Glomerular endothelial cell (primary cell): ENCODE measurements at regions not wholly inside any gene's neighbourhood (a gene's known extent, or its start where the extent isn't known, plus 50 kb on each side); places are given as distances from the start of the nearest gene placed in this dataset.

Experiments
- DNase-seq: peaks from one replicate; pipeline ENCODE4 v3.0.0-alpha.2; 2011; ENCODE audit warnings: low read depth, low spot score; ENCODE audit errors: extremely low read depth

GRCh38 chr11:69348414-69349235 is 54.7 kb downstream of the MYEOV start:
- no peak for DNase-seq

DNA sequence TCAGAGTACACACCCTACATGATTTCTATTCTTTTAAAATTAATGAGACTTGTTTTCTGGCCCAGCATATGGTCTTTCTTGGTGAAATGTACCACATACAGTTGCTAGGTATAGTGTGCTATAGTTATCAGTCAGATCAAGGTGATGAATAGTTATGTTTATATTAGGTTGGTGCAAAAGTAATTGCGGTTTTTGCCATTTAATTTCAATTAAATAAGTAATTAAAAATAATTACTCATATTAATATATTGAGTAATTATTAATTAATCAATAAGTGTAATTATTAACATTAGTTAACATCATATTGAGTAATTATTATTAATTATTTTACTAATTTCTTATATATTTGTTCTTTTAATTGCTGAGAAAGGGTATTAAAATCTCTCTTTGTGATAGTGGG is 56.1 kb downstream of the MYEOV start:
- DNase-seq = no peak

DNA sequence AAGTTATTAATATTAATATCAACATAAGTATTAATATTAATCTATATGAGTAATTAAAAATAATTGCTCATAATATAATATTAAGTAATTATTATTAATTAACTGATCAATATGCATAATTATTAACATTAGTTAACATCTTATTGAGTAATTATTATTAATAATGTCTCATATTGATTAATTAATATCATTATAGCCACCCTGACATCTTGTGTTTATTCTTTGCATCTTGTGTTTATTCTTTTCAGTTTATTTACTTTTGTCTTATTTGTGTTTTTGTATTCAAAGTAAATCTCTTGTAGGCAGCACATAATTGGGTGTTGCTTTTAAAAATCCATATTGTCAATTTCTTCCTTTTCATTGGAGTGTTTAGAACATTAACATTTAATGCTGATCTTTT is 56.6 kb downstream of the MYEOV start:
- no peak for DNase-seq

GRCh38 chr11:69351460-69351859 is 57.5 kb downstream of the MYEOV start:
- DNase-seq = no peak

- no peak for DNase-seq
These were observed 58.2 kb downstream of the MYEOV start for GRCh38 chr11:69352166-69352565.

GRCh38 chr11:69352715-69353319 is 58.9 kb downstream of the MYEOV start:
- DNase-seq = peak; percentile 80

DNA sequence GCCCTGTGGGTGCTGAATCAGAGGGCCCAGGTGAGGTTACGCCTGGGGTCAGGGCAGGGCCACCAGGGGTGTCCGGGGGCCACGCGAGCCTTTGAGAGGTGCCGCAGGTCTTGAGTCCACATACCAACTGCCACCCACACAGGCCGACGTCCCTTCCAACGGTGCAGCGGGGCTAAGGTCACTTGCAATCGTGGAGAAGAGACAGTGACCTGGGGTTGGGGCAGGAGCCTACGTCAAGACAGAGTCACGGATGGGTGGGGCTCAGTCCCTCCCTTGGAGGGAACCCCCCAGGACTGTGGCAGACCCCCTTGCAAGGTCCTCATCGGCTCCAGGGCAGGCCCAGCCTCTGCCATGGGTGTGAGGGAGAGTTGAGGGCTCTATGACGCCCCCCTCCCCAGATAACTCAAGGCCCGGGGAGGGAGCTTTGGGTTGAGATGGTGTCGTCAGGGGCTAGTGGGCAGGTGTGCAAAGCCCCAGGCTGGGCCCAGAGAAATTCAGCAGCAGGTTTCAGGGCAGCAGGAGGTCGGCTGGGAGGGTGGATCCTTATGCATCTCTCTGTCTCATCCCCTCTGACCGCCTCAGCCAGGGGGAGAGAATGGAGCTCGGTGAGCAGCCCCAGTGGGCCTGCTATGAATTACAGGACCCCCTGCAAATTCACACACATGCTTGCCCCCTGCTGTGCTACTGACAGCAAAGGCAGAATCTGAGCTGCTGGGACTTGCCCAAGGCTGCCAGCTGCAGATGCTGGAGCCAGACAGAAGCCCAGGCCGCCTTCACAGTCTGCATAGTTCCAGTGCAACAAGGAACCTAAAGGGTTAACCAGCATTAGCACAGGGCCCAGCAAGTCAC is 60.0 kb downstream of the MYEOV start:
- DNase-seq = no peak

DNA sequence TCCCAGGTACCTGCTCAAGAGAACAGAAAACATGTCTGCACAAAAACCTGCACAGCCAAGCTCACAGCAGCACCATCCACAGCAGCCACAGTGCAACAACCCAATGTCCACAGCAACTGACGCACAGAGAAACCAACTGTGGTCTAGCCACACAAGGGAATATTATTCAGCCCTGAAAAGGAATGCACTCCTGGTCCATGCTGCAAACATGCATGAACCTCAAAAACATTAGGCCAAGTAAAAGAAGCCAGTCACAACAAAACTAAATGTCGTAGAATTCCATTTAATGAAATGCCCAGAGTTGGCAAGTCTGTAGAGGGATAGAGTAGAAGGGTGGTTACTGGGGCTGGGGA is 60.6 kb downstream of the MYEOV start:
- DNase-seq = no peak

- no peak for DNase-seq
These were observed 61.5 kb downstream of the MYEOV start for GRCh38 chr11:69355346-69355940.

DNA sequence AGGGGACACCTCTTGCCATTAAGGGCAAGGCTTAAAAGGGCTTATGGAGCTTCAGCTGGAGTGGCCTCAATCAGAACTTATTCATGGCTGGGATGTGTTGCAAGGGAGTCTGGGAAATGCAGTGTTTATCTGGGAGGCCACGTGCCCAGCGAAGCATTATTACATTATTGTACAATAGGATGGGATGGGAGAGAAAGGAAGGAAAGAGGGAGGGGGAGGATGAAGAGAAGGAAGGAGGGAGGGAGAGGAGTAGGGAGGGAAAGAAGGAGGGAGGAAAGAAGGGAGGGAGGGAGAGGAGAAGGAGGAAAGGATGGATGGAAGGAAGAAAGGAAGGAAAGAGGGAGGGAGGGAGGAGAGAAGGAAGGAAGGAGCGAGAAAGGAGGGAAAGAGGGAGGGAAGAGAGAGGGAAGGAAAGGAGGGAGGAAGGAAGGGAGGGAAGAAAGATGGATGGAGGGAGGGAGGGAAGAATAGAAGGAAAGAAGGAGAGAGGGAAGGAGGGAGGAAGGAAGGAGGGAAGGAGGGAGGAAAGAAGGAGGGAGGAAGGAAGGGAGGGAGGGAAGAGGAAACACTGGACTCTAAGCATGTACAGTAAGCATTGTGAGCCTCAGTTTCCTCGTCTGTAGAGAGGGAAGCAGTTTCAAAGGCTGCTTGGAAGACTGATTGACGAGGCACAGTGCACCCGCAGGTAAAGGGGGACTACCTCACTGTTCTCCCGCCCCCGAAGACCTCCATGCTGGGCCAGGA is 62.2 kb downstream of the MYEOV start:
- no peak for DNase-seq

GRCh38 chr11:69356703-69357457 is 62.9 kb downstream of the MYEOV start:
- no peak for DNase-seq

DNA sequence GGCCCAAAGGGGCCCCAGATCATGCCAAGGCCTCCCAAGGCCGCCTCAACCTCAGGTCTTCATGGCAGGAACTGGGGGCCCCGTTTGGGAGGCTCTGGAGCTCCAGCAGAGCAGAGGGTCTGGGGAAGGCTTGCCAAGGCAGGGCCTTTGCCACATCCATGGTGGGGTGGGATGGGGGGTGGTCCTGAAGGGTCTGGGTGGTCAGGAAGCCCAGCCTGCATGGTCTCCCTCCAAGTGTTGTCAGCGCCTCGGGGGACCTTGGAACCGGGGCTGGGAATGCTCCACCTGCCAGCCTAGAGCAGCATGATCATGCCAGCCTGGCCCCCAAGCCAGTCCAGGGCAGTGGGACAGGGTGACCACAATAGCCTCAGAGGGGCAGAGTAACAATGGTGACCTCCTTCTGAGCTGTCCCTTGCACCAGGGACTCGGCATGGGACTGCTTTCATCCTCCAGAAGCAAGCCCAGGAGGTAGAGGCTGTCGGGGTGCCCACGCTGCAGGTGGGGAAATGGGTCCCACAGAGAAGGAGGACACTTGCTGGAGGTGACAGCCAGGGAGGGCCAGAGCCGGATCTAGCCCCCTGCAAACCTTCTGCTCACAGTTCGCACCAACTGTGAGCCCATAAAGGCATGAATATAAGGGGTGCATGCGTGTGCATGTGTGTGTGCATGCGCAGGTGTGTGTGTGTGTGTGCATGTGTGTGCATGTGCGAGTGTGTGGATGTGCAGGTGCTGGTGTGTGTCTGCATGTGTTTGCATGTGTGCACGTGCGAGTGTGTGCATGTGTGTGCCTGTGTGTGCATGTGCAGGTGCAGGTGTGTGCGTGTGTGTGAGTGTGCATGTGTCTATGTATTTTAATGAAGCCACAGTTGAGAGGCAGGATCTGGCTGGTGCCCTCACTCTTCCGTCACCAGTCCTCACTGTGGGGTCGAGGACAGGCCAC is 63.8 kb downstream of the MYEOV start:
- no peak for DNase-seq

GRCh38 chr11:69358398-69359020 is 64.6 kb downstream of the MYEOV start:
- no peak for DNase-seq

- DNase-seq = no peak
These were observed 66.0 kb downstream of the MYEOV start for GRCh38 chr11:69359735-69360480.

DNA sequence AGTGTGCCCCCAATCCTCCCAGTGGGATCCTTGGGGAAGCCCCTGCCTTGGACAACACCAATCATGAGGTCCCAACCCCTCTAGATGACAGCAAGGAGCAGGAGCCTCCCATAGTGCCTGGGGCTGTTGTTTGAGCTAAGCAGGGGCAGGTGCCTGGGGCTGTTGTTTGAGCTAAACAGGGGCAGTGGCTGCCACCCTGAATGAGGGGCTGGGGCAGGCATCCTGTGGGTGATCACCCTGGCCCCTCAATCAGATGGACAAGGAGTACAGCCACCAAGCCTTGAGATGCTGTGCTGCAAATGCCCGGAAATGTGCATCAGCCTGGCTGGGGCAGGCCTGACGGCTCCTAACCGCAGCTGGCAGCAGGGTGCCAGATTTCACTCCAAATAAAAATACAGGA is 66.7 kb downstream of the MYEOV start:
- no peak for DNase-seq

DNA sequence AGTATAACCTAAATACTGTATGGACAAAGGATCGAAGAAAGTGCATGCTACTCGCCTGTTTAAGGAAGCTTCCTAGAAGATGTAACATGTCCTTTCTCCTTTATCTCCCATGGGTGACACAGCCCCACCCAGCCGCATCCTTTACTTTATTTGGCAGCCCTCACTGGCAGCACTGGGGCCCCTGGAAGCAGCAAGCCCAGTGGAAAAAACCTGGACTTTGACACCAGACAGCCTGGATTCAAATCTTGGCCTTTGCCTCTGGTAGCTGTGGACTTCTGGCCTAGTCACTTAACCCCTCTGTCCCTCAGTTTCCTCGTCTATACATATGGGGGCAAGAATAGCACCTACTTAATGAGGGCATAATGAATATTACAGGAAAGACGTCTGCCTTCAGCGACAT is 67.1 kb downstream of the MYEOV start:
- DNase-seq = no peak

DNA sequence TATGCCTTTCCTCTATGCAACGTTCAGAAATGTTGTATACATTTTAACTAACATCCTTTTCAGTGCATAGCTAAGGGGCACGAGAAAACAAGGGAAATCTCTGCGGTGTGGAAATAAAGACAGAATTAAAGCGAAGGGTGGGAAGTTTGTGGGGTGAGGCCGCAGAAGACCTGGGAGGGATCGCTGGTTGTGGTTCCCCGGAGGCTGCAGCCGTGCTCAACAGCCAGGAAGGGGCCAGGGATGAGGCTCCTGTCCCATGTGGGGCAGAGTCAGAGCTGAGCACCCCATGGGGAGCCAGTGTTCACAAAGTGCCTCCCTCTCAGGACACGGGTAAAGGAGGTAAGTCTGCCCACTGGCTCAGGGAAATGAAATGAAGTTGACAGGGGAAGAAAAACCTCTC is 67.5 kb downstream of the MYEOV start:
- no peak for DNase-seq

- DNase-seq = no peak
These were observed 68.4 kb downstream of the MYEOV start for GRCh38 chr11:69362315-69362714.
